Trophoblast cell (in vitro differentiated cells and primary cell): ENCODE measurements at regions not wholly inside any gene's neighbourhood (a gene's known extent, or its start where the extent isn't known, plus 50 kb on each side); places are given as distances from the start of the nearest gene placed in this dataset.

Experiments
- DNase-seq, 2 donors: peaks; one replicate each; pipeline ENCODE4 v3.0.0-alpha.2; 2016
- H2AFZ ChIP-seq: 2 replicates; pipeline ENCODE4 v1.6.1; 2013; ENCODE audit warnings: low read length, moderate library complexity, mild to moderate bottlenecking; ENCODE audit not compliant: insufficient read depth, poor library complexity
- H2AK5ac ChIP-seq: 2 replicates; pipeline ENCODE4 v1.6.1; 2013; ENCODE audit warnings: mild to moderate bottlenecking, low read length
- H2BK120ac ChIP-seq: 2 replicates; pipeline ENCODE4 v1.6.1; 2013; ENCODE audit warnings: low read length, mild to moderate bottlenecking, moderate library complexity; ENCODE audit not compliant: insufficient read depth, poor library complexity
- H2BK12ac ChIP-seq: 2 replicates; pipeline ENCODE4 v1.6.1; 2013; ENCODE audit warnings: mild to moderate bottlenecking, low read length, moderate library complexity
- H2BK5ac ChIP-seq: 2 replicates; pipeline ENCODE4 v1.6.1; 2013; ENCODE audit warnings: low read length, low read depth, moderate library complexity, mild to moderate bottlenecking; ENCODE audit not compliant: poor library complexity
- H3K14ac ChIP-seq: 2 replicates; pipeline ENCODE4 v1.6.1; 2013; ENCODE audit warnings: mild to moderate bottlenecking, low read length
- H3K18ac ChIP-seq: 2 replicates; pipeline ENCODE4 v1.6.1; 2013; ENCODE audit warnings: mild to moderate bottlenecking, low read length
- H3K23ac ChIP-seq: 2 replicates; pipeline ENCODE4 v1.6.1; 2013; ENCODE audit warnings: low read length
- H3K27ac ChIP-seq: 2 replicates; pipeline ENCODE4 v1.5.1; 2013; ENCODE audit warnings: low read depth, mild to moderate bottlenecking, inconsistent platforms, low read length, moderate library complexity
- H3K27me3 ChIP-seq: 2 replicates; pipeline ENCODE4 v1.6.1; 2013; ENCODE audit warnings: inconsistent platforms, mild to moderate bottlenecking, low read length, moderate library complexity; ENCODE audit not compliant: insufficient read depth
- H3K36me3 ChIP-seq, 2 experiments: 1 replicate in 1 of 2; 2 replicates in 1 of 2; pipeline ENCODE4 v1.6.1; 2013; ENCODE audit warnings: low read length in 2 of 2, mild to moderate bottlenecking in 2 of 2, moderate library complexity in 1 of 2; ENCODE audit not compliant: insufficient read depth in 2 of 2, control insufficient read depth in 1 of 2
- H3K4ac ChIP-seq: 2 replicates; pipeline ENCODE4 v1.6.1; 2013; ENCODE audit warnings: low read depth, mild to moderate bottlenecking, low read length, moderate library complexity
- H3K4me1 ChIP-seq, 2 experiments: 1 replicate in 1 of 2; 2 replicates in 1 of 2; pipeline ENCODE4 v1.6.1; 2013; ENCODE audit warnings: low read length in 2 of 2, mild to moderate bottlenecking in 2 of 2, moderate library complexity in 1 of 2; ENCODE audit not compliant: insufficient read depth in 2 of 2, control insufficient read depth in 1 of 2
- H3K4me2 ChIP-seq: 2 replicates; pipeline ENCODE4 v1.6.1; 2013; ENCODE audit warnings: inconsistent platforms, mild to moderate bottlenecking, low read length, moderate library complexity
- H3K4me3 ChIP-seq: 2 replicates; pipeline ENCODE4 v1.5.1; 2013; ENCODE audit warnings: mild to moderate bottlenecking, low read depth, low read length, inconsistent platforms
- H3K79me1 ChIP-seq: one replicate; pipeline ENCODE4 v1.6.1; 2013; ENCODE audit warnings: low read length
- H3K79me2 ChIP-seq: 2 replicates; pipeline ENCODE4 v1.6.1; 2013; ENCODE audit warnings: low read length, mild to moderate bottlenecking; ENCODE audit not compliant: control insufficient read depth, insufficient read depth, poor library complexity
- H3K9ac ChIP-seq: 2 replicates; pipeline ENCODE4 v1.6.1; 2013; ENCODE audit warnings: mild to moderate bottlenecking, low read length
- H3K9me3 ChIP-seq: 2 replicates; pipeline ENCODE4 v1.6.1; 2013; ENCODE audit warnings: low read depth, mild to moderate bottlenecking, control low read depth, inconsistent platforms, low read length; ENCODE audit not compliant: insufficient read depth
- H4K12ac ChIP-seq: 2 replicates; pipeline ENCODE4 v1.6.1; 2013; ENCODE audit warnings: low read depth, mild to moderate bottlenecking, low read length, moderate library complexity
- H4K8ac ChIP-seq: 2 replicates; pipeline ENCODE4 v1.6.1; 2013; ENCODE audit warnings: low read depth, mild to moderate bottlenecking, low read length, moderate library complexity
- H4K91ac ChIP-seq: one replicate; pipeline ENCODE4 v1.6.1; 2013; ENCODE audit warnings: low read depth, mild to moderate bottlenecking, low read length, moderate library complexity
- WGBS: extraction: QIAGEN DNeasy Blood & Tissue Kit; methylation state at CpG from one replicate; pipeline ENCODE4 v1.1.7; 2013; ENCODE audit warnings: missing lambda C conversion rate; ENCODE audit not compliant: insufficient read length, insufficient coverage; ENCODE audit errors: extremely low coverage; 5-methylcytosine and 5-hydroxymethylcytosine counted together

- no peak overlapping the region for H2BK5ac ChIP-seq
- no peak overlapping the region for H2BK120ac ChIP-seq
- no peak overlapping the region for H3K4ac ChIP-seq
- no peak overlapping the region for H3K9ac ChIP-seq
- no CpG with 5 or more reads among the region's 7 CpGs for WGBS
- no peaks in the 10 kb centered on the region for H3K79me1 ChIP-seq
- H3K27me3 ChIP-seq: no peaks in the 10 kb centered on the region
- no peak overlapping the region for H3K27ac ChIP-seq
- no peaks in the 10 kb centered on the region for H3K4me1 ChIP-seq
- no peak overlapping the region for H4K91ac ChIP-seq
- H3K23ac ChIP-seq: no peak overlapping the region
- DNase-seq: no peak
- no peak overlapping the region for H3K18ac ChIP-seq
- H3K4me3 ChIP-seq: no peak overlapping the region
- H3K9me3 ChIP-seq: peaks cover 2% of the 10 kb centered on the region
- no peaks in the 10 kb centered on the region for H3K79me2 ChIP-seq
- H2BK12ac ChIP-seq: no peak overlapping the region
- H3K36me3 ChIP-seq: no peaks in the 10 kb centered on the region
- no peak overlapping the region for H2AFZ ChIP-seq
- no peak overlapping the region for H4K12ac ChIP-seq
- no peak overlapping the region for H3K14ac ChIP-seq
- no peak overlapping the region for H4K8ac ChIP-seq
- H2AK5ac ChIP-seq: no peak overlapping the region
- H3K4me2 ChIP-seq: no peak overlapping the region
Observed at GRCh38 chr12:114054982-114055381, 88.9 kb upstream of the RBM19 start.

- no peak overlapping the region for H3K14ac ChIP-seq
- H3K27ac ChIP-seq: no peak overlapping the region
- no peak overlapping the region for H4K12ac ChIP-seq
- no peak overlapping the region for H3K4ac ChIP-seq
- H4K91ac ChIP-seq: no peak overlapping the region
- no peak overlapping the region for H2BK5ac ChIP-seq
- no peaks in the 10 kb centered on the region for H3K36me3 ChIP-seq
- H3K79me2 ChIP-seq: no peaks in the 10 kb centered on the region
- H3K23ac ChIP-seq: no peak overlapping the region
- H3K4me2 ChIP-seq: no peak overlapping the region
- no peaks in the 10 kb centered on the region for H3K79me1 ChIP-seq
- H3K27me3 ChIP-seq: no peaks in the 10 kb centered on the region
- H4K8ac ChIP-seq: no peak overlapping the region
- H3K18ac ChIP-seq: no peak overlapping the region
- H3K4me1 ChIP-seq: no peaks in the 10 kb centered on the region
- no peak overlapping the region for H3K9ac ChIP-seq
- H3K4me3 ChIP-seq: no peak overlapping the region
- no CpG with 5 or more reads among the region's 6 CpGs for WGBS
- no peak overlapping the region for H2AFZ ChIP-seq
- no peaks in the 10 kb centered on the region for H3K9me3 ChIP-seq
- no peak overlapping the region for H2BK120ac ChIP-seq
- no peak overlapping the region for H2BK12ac ChIP-seq
- H2AK5ac ChIP-seq: no peak overlapping the region
- DNase-seq: no peak
Observed at GRCh38 chr12:114046236-114046998, 80.3 kb upstream of the RBM19 start.

GRCh38 chr12:114045349-114045748 is 79.2 kb upstream of the RBM19 start:
- Histone ChIP-seq H2AK5ac (no peak overlapping the region), H3K4me2 (no peak overlapping the region), H3K4me1 (no peaks in the 10 kb centered on the region), H4K12ac (no peak overlapping the region), H2BK12ac (no peak overlapping the region), H2BK5ac (no peak overlapping the region), H3K79me2 (no peaks in the 10 kb centered on the region), H3K4ac (no peak overlapping the region), H3K14ac (no peak overlapping the region), H2BK120ac (no peak overlapping the region), H3K18ac (no peak overlapping the region), H4K8ac (no peak overlapping the region), H3K9me3 (no peaks in the 10 kb centered on the region), H3K9ac (no peak overlapping the region), H4K91ac (no peak overlapping the region), H3K79me1 (no peaks in the 10 kb centered on the region), H2AFZ (no peak overlapping the region), H3K36me3 (no peaks in the 10 kb centered on the region), H3K27me3 (no peaks in the 10 kb centered on the region), H3K27ac (no peak overlapping the region), H3K4me3 (no peak overlapping the region), H3K23ac (no peak overlapping the region)
- no peak for DNase-seq
- WGBS: no CpG with 5 or more reads among the region's 7 CpGs

GRCh38 chr12:114041590-114041989 is 75.5 kb upstream of the RBM19 start:
- H3K9ac ChIP-seq: no peak overlapping the region
- H3K36me3 ChIP-seq: no peaks in the 10 kb centered on the region
- H3K4me2 ChIP-seq: no peak overlapping the region
- no peak overlapping the region for H2BK5ac ChIP-seq
- no peaks in the 10 kb centered on the region for H3K27me3 ChIP-seq
- H3K23ac ChIP-seq: no peak overlapping the region
- no peak overlapping the region for H4K12ac ChIP-seq
- no peak for DNase-seq
- no peak overlapping the region for H2AFZ ChIP-seq
- no peak overlapping the region for H4K8ac ChIP-seq
- no peak overlapping the region for H3K14ac ChIP-seq
- no peak overlapping the region for H3K4ac ChIP-seq
- H3K9me3 ChIP-seq: no peaks in the 10 kb centered on the region
- H2BK120ac ChIP-seq: no peak overlapping the region
- no peaks in the 10 kb centered on the region for H3K4me1 ChIP-seq
- no peak overlapping the region for H4K91ac ChIP-seq
- H3K18ac ChIP-seq: no peak overlapping the region
- no peak overlapping the region for H2BK12ac ChIP-seq
- H2AK5ac ChIP-seq: no peak overlapping the region
- no peak overlapping the region for H3K27ac ChIP-seq
- H3K79me1 ChIP-seq: no peaks in the 10 kb centered on the region
- WGBS: no CpG with 5 or more reads among the region's 1 CpG
- no peaks in the 10 kb centered on the region for H3K79me2 ChIP-seq
- H3K4me3 ChIP-seq: no peak overlapping the region
